Calu3 (cell line): ENCODE measurements at regions not wholly inside any gene's neighbourhood (a gene's known extent, or its start where the extent isn't known, plus 50 kb on each side); places are given as distances from the start of the nearest gene placed in this dataset.

ENCODE experiments used
- BruUV-seq: library from RNA; stranded (reverse); fragments of 400-500 nt; replicated peaks from 2 replicates; lab custom pipeline; 2021; lab: Mats Ljungman, UMichigan
- CTCF ChIA-PET: fragments of 300-600 bp; sonication (Branson Sonifier 250); formaldehyde crosslinking; loops from one replicate; lab custom pipeline; 2022; ENCODE audit warnings: antibody characterized with exemption; lab: Charles Lee
- DNase-seq: peaks from one replicate; pipeline ENCODE4 v3.0.0; 2022
- H3K27ac Mint-ChIP-seq: one replicate; pipeline ENCODE4 v1.8.0; 2022; ENCODE audit warnings: mixed read lengths; ENCODE audit not compliant: unreplicated experiment
- H3K27me3 Mint-ChIP-seq: one replicate; pipeline ENCODE4 v1.8.0; 2022; ENCODE audit warnings: mixed read lengths; ENCODE audit not compliant: unreplicated experiment
- H3K36me3 Mint-ChIP-seq: one replicate; pipeline ENCODE4 v1.8.0; 2022; ENCODE audit warnings: mild to moderate bottlenecking, moderate library complexity, mixed read lengths; ENCODE audit not compliant: insufficient read depth, unreplicated experiment
- H3K4me1 Mint-ChIP-seq: one replicate; pipeline ENCODE4 v1.8.0; 2022; ENCODE audit warnings: mild to moderate bottlenecking, low read depth, mixed read lengths; ENCODE audit not compliant: unreplicated experiment
- H3K4me3 Mint-ChIP-seq: one replicate; pipeline ENCODE4 v1.8.0; 2022; ENCODE audit warnings: mild to moderate bottlenecking, low read depth, moderate library complexity, mixed read lengths; ENCODE audit not compliant: unreplicated experiment
- H3K9me3 Mint-ChIP-seq: one replicate; pipeline ENCODE4 v1.8.0; 2022; ENCODE audit warnings: low read depth, mixed read lengths; ENCODE audit not compliant: unreplicated experiment
- intact Hi-C: fragments of 100-400 bp; cut with micrococcal nuclease; formaldehyde crosslinking; loops from one replicate; pipeline ENCODE4 v1.10.0; 2022; ENCODE audit not compliant: unreplicated experiment
- TF ChIP-seq, protein P1 (sequence below): fragments of 200-600 bp; IDR thresholded peaks from one replicate; pipeline ENCODE4 v1.8.0; 2022; ENCODE audit warnings: antibody characterized with exemption; ENCODE audit not compliant: unreplicated experiment

DNA sequence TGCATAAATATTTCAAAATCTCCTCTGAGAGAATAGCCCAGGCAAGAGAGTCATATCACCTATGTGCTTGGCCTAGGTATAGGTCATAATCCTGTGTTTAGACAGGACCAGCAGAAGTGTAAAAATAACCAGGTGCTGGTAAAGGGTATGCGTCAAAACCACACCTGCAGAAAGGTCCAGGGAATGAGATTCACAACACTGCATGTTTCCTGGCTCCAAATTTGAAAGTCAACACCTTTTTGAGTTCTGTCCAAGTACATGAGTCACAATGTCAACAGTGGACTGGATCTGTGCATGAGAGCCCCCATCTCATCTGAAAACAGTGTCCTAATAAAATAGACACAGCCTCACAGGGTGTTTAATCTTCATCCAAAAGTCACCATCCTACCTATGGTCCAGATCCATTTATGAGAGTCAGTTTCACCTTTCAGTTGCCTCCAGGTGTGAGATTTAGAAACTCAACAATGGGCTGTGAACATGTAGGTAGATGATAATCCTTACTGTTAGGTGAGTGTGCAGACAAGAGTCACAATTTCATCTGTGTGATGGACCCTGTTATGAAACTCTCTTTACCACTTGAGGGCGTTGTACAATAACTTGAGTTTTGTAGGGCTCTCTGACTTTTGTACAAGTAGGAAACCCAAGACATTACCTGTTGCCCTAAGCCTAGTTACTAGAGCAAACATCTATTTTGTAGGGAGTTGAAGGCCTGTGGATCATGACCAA, 2100.7 kb downstream of the TP53TG3F start:
- no TSS peak for BruUV-seq
- TF ChIP-seq, protein P1, sequence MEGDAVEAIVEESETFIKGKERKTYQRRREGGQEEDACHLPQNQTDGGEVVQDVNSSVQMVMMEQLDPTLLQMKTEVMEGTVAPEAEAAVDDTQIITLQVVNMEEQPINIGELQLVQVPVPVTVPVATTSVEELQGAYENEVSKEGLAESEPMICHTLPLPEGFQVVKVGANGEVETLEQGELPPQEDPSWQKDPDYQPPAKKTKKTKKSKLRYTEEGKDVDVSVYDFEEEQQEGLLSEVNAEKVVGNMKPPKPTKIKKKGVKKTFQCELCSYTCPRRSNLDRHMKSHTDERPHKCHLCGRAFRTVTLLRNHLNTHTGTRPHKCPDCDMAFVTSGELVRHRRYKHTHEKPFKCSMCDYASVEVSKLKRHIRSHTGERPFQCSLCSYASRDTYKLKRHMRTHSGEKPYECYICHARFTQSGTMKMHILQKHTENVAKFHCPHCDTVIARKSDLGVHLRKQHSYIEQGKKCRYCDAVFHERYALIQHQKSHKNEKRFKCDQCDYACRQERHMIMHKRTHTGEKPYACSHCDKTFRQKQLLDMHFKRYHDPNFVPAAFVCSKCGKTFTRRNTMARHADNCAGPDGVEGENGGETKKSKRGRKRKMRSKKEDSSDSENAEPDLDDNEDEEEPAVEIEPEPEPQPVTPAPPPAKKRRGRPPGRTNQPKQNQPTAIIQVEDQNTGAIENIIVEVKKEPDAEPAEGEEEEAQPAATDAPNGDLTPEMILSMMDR = no peak
- no peak overlapping the region for H3K4me3 Mint-ChIP-seq
- H3K36me3 Mint-ChIP-seq = no peaks in the 10 kb centered on the region
- H3K27me3 Mint-ChIP-seq = no peaks in the 10 kb centered on the region
- CTCF ChIA-PET = no interaction called here
- H3K9me3 Mint-ChIP-seq = peaks cover 16% of the 10 kb centered on the region
- intact Hi-C loops = loop anchor here (10.0 kb wide), 1 partner anchor 65 kb away; no protein-coding TSS in a partner anchor
- H3K27ac Mint-ChIP-seq = no peak overlapping the region
- no peak for DNase-seq
- H3K4me1 Mint-ChIP-seq = no peaks in the 10 kb centered on the region

DNA sequence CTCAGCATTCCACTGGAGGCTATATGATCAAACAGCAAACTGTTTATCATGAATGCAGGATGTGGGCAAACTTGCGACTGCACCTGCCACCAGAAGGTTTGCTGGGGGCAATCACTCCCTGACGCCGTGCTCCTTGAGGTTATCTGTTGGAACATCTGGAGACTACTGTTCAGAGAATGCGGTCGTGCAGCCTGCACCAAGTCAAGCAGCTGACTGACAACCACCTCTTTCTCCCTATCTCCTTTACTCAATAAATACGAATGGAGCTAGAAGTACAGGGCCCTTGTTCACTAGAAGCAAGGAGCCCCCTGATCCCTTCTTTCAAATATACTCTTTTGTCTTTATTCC, 2101.2 kb downstream of the TP53TG3F start:
- TF ChIP-seq, protein P1 = no peak
- H3K27ac Mint-ChIP-seq = no peak overlapping the region
- no peaks in the 10 kb centered on the region for H3K4me1 Mint-ChIP-seq
- H3K4me3 Mint-ChIP-seq = no peak overlapping the region
- intact Hi-C loops = no loop called here
- BruUV-seq = no TSS peak
- CTCF ChIA-PET = no interaction called here
- DNase-seq = no peak
- peaks cover 16% of the 10 kb centered on the region for H3K9me3 Mint-ChIP-seq
- H3K27me3 Mint-ChIP-seq = no peaks in the 10 kb centered on the region
- H3K36me3 Mint-ChIP-seq = no peaks in the 10 kb centered on the region

DNA sequence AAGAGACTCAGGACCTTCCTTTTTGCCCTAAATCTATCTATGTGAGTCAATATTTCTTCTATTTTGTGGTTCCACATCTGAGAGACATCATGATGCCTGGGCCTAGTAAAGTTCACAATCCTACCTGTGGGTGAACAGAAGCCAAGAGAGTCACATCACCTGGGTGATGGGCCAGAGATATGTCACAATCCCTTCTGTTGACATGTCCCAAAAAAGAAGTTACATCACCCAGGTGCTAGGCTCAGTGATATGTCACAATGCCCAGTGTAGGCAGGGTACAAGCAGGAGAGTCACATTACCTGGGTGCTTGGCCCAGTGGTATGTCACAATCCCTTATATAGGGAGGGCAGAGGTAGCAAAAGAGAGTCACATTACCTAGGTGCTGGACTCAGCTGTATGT, 2101.9 kb downstream of the TP53TG3F start:
- DNase-seq = no peak
- Mint-ChIP-seq H3K9me3 (peaks cover 19% of the 10 kb centered on the region), H3K36me3 (no peaks in the 10 kb centered on the region), H3K27me3 (no peaks in the 10 kb centered on the region), H3K4me3 (no peak overlapping the region), H3K27ac (no peak overlapping the region), H3K4me1 (no peaks in the 10 kb centered on the region)
- TF ChIP-seq, protein P1 = no peak
- no TSS peak for BruUV-seq
- CTCF ChIA-PET = no interaction called here
- intact Hi-C loops = no loop called here

DNA sequence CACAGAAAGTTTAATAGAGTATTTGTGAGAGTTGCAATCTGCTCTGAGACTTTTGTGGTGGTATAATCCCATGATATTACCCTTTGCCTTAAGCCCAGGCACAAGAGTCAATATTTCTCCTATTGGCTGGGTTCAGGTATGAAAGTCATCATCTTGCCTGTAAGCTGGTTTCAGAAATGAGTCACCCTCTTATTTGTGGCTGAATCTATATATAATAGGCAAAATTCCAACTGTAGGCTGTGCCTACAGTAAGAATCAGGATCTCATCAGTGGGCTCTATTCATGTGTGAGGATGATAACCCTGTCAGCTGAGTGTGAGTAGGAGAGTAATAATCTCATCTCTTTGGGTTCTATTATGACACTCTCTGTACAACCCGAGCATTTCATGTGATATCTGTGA, 2103.1 kb downstream of the TP53TG3F start:
- Mint-ChIP-seq H3K36me3 (no peaks in the 10 kb centered on the region), H3K27me3 (no peaks in the 10 kb centered on the region), H3K9me3 (peaks cover 19% of the 10 kb centered on the region), H3K4me1 (no peaks in the 10 kb centered on the region), H3K4me3 (no peak overlapping the region), H3K27ac (no peak overlapping the region)
- TF ChIP-seq, protein P1 = no peak
- CTCF ChIA-PET = no interaction called here
- DNase-seq = no peak
- no TSS peak for BruUV-seq
- intact Hi-C loops = no loop called here
